ENCODE measurements at regions not wholly inside any gene's neighbourhood (a gene's known extent, or its start where the extent isn't known, plus 50 kb on each side); places are given as distances from the start of the nearest gene placed in this dataset.

DNA sequence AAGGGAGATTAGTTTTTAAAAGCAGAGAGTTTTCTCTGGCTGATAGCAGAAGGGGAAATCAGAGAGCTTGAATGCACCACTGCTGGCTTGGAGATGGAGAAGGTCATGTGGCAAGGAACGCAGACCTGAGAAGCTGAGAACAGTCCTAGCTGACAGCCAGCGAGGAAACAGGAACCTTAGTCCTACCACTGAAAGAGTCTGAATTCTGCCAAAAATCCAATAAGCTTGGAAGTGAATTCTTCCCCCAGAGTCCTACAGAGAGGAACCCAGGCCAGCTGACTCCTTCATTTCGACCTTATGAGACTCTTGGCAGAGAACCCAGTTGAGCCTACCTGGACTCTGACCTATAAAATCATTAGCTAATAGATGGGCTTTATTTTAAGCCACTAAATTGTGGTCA, 371.9 kb upstream of the TNP1 start:
- TF ChIP-seq POLR2AphosphoS5 (IDR thresholded peaks at IDR 0.05; ENCODE audit: low read depth, low read length): no peak
- TF ChIP-seq, protein P1, sequence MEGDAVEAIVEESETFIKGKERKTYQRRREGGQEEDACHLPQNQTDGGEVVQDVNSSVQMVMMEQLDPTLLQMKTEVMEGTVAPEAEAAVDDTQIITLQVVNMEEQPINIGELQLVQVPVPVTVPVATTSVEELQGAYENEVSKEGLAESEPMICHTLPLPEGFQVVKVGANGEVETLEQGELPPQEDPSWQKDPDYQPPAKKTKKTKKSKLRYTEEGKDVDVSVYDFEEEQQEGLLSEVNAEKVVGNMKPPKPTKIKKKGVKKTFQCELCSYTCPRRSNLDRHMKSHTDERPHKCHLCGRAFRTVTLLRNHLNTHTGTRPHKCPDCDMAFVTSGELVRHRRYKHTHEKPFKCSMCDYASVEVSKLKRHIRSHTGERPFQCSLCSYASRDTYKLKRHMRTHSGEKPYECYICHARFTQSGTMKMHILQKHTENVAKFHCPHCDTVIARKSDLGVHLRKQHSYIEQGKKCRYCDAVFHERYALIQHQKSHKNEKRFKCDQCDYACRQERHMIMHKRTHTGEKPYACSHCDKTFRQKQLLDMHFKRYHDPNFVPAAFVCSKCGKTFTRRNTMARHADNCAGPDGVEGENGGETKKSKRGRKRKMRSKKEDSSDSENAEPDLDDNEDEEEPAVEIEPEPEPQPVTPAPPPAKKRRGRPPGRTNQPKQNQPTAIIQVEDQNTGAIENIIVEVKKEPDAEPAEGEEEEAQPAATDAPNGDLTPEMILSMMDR (IDR thresholded peaks at IDR 0.05): no peak
- no peak for TF ChIP-seq TCF7L2 (IDR thresholded peaks at IDR 0.05; ENCODE audit: low read depth, low read length)
- TF ChIP-seq SIN3A (IDR thresholded peaks at IDR 0.05; ENCODE audit: borderline replicate concordance, insufficient read depth, low read depth, low read length): no peak
- TF ChIP-seq, protein P2, sequence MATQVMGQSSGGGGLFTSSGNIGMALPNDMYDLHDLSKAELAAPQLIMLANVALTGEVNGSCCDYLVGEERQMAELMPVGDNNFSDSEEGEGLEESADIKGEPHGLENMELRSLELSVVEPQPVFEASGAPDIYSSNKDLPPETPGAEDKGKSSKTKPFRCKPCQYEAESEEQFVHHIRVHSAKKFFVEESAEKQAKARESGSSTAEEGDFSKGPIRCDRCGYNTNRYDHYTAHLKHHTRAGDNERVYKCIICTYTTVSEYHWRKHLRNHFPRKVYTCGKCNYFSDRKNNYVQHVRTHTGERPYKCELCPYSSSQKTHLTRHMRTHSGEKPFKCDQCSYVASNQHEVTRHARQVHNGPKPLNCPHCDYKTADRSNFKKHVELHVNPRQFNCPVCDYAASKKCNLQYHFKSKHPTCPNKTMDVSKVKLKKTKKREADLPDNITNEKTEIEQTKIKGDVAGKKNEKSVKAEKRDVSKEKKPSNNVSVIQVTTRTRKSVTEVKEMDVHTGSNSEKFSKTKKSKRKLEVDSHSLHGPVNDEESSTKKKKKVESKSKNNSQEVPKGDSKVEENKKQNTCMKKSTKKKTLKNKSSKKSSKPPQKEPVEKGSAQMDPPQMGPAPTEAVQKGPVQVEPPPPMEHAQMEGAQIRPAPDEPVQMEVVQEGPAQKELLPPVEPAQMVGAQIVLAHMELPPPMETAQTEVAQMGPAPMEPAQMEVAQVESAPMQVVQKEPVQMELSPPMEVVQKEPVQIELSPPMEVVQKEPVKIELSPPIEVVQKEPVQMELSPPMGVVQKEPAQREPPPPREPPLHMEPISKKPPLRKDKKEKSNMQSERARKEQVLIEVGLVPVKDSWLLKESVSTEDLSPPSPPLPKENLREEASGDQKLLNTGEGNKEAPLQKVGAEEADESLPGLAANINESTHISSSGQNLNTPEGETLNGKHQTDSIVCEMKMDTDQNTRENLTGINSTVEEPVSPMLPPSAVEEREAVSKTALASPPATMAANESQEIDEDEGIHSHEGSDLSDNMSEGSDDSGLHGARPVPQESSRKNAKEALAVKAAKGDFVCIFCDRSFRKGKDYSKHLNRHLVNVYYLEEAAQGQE (IDR thresholded peaks at IDR 0.05; ENCODE audit: insufficient read depth in 1 of 2, low read depth in 2 of 2, low read length in 1 of 2): no peak
- Histone ChIP-seq H3K4me3 (ENCODE audit: low read depth in 2 of 2, low read length in 2 of 2) (no peak overlapping the region), H3K27me3 (ENCODE audit: control insufficient read depth, insufficient read depth, low read length) (no peaks in the 10 kb centered on the region), H3K36me3 (ENCODE audit: control insufficient read depth, insufficient read depth, low read length) (no peaks in the 10 kb centered on the region), H3K4me1 (ENCODE audit: control insufficient read depth, insufficient read depth, low read length) (no peaks in the 10 kb centered on the region), H3K9me3 (ENCODE audit: control insufficient read depth, insufficient read depth, low read depth, low read length) (no peaks in the 10 kb centered on the region), H3K27ac (ENCODE audit: low read length) (no peak overlapping the region)
- in situ Hi-C loops (cut with HindIII; ENCODE audit: low pct_unique_long_range_greater_than_20kb, low sequenced_read_pairs): no loop called here
- ChIA-PET CTCF (no interaction called here), POLR2A (no interaction called here)
- no peak for DNase-seq (ENCODE audit: low read depth, low spot score)
- ATAC-seq: no peak
- intact Hi-C loops (cut with micrococcal nuclease; ENCODE audit: unreplicated experiment): no loop called here
- no TSS peak for BruUV-seq (replicated peaks)

GRCh38 chr2:217231212-217231611, 371.3 kb upstream of the TNP1 start:
- POLR2A ChIA-PET: no interaction called here
- intact Hi-C loops (cut with micrococcal nuclease; ENCODE audit: unreplicated experiment) (no loop called here), in situ Hi-C loops (cut with HindIII; ENCODE audit: low pct_unique_long_range_greater_than_20kb, low sequenced_read_pairs) (no loop called here)
- no peak for DNase-seq (ENCODE audit: low read depth, low spot score)
- no TSS peak for BruUV-seq (replicated peaks)
- no peak overlapping the region for H3K4me3 ChIP-seq (ENCODE audit: low read depth in 2 of 2, low read length in 2 of 2)
- TF ChIP-seq POLR2AphosphoS5 (IDR thresholded peaks at IDR 0.05; ENCODE audit: low read depth, low read length) (no peak), TCF7L2 (IDR thresholded peaks at IDR 0.05; ENCODE audit: low read depth, low read length) (no peak), SIN3A (IDR thresholded peaks at IDR 0.05; ENCODE audit: borderline replicate concordance, insufficient read depth, low read depth, low read length) (no peak)
- TF ChIP-seq, protein P2 (IDR thresholded peaks at IDR 0.05; ENCODE audit: insufficient read depth in 1 of 2, low read depth in 2 of 2, low read length in 1 of 2): no peak
- TF ChIP-seq, protein P1 (IDR thresholded peaks at IDR 0.05): no peak
- no peak overlapping the region for H3K27ac ChIP-seq (ENCODE audit: low read length)
- CTCF ChIA-PET: no interaction called here
- H3K9me3 ChIP-seq (ENCODE audit: control insufficient read depth, insufficient read depth, low read depth, low read length): no peaks in the 10 kb centered on the region
- ATAC-seq: no peak
- H3K4me1 ChIP-seq (ENCODE audit: control insufficient read depth, insufficient read depth, low read length): no peaks in the 10 kb centered on the region
- H3K27me3 ChIP-seq (ENCODE audit: control insufficient read depth, insufficient read depth, low read length): no peaks in the 10 kb centered on the region
- no peaks in the 10 kb centered on the region for H3K36me3 ChIP-seq (ENCODE audit: control insufficient read depth, insufficient read depth, low read length)

Data from Panc1 (cell line).